Stimulated activated CD8-positive, alpha-beta memory T cell treated with anti-CD3 and anti-CD28 coated beads, Interleukin-4, amount 100 ng/mL, for 4 hours (primary cell): ENCODE measurements at regions not wholly inside any gene's neighbourhood (a gene's known extent, or its start where the extent isn't known, plus 50 kb on each side); places are given as distances from the start of the nearest gene placed in this dataset.
"Not testable (repeated sequence)": the region's sequence is repeated elsewhere in the genome, so short reads cannot be mapped to it uniquely, and the experiment has no call there.

Experiments used
- DNase-seq, 2 donors: peaks; one replicate each; pipeline ENCODE4 v3.0.0-alpha.2; 2020; ENCODE audit warnings: low read depth in 2 of 2, low spot score in 1 of 2

DNA sequence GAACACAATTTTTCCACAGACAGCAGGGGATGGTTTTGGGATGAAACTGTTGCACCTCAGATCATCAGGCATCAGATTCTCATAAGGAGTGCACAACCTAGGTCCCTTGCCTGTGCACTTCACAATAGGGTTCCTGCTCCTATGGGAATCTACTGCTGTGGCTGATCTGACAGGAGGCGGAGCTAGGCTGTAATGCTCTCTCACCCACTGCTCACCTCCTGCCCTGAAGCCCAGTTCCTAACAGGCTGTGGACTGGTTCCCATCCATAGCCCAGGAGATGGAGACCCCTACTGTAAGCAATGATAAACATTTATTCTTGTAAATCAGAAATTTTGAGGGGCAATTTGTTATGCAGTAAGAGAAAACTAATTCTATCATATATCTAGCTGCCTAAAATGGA lies 1234.7 kb downstream of the SLITRK1 start:
- no peak for DNase-seq

DNA sequence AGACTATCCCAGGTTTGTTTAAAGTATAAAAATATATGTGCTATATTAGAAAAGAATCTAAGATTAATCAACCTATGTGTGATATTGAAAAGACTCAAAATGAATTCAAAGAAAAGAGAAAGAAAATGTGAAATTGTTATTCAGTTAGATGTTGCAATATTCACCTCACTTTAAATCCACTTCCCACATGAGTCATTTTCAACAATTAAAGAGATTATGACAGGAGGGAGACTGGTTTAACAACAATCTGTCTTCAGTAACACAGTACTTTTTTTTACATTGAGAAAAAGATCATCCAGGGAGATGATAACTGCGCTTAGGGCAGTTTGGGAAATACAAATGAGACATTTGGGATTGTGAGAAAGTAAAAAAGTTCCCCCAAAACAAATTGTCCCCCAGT lies 1246.2 kb downstream of the SLITRK1 start:
- DNase-seq, result no peak

DNA sequence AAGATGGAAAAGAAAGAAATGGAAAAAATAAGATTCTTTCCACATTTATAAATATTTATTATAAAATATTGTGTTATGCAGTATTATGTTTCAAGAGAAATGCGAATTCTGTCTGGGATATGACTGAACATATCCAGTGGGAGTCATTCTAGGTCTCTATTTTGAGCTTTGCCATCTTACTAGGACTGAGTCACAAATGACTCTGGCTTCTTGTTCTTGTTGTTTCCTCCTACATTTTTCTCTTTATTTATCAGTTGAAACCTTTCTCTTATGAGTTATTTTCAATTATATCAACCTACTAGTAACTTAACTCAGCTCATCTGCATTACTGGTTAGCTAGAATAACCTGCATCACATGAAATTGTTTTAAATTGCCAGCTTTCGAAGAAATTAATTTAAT lies 1247.3 kb downstream of the SLITRK1 start:
- no peak for DNase-seq

DNA sequence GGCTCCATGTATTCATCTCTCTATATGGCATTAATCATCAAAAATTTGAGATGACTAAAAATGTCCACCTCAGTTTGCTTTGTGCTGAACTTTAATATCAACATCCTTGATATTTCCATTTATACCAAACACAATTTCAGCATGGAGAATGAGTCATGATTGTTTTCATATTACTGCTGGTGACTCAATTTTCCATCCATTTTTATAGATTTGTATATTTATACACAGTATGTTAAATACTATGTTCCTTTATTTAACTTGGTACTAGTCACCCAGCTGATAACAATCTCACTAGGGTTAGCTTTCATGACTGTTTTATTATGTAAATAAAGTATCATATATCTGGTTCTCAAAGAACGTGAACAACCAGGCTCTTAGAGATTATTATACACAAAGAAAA lies 1255.1 kb downstream of the SLITRK1 start:
- DNase-seq, result no peak

DNA sequence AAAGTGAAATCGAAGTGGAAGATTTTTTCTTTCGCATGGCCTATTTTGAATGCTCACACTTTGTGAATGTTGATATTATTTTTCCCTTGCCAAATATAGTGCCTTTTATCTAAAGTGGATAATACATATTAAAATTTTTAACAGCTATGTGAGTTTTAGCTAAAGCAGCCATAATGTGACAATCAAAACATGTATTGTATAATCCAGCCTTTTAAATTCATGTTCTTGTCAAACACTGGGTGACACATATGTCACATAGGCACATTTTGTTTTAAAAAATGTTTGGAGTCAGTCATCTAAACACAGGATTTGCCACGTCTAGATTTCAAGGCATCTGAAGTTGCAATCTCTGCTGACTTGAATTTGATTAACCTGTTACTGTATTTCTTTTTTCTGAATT lies 1256.6 kb downstream of the SLITRK1 start:
- no peak for DNase-seq

DNA sequence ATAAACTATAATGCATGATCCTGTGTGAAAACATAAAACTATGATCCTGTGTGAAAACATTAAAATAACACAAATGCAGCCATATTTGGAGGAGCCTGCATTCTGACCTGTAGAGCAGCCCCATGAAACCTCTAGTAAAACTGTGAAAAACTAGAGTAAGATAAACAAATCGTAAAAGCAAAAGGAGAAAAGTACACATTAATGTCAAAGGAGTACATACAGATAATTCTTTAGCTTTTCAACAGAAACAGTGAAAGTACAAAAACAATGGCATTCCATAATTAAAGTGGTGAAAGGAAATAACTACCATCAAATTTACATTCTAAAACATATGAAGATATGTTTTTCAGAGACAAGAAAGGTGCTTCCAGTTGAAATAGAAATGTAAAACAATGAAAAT lies 1267.2 kb downstream of the SLITRK1 start:
- no peak for DNase-seq

DNA sequence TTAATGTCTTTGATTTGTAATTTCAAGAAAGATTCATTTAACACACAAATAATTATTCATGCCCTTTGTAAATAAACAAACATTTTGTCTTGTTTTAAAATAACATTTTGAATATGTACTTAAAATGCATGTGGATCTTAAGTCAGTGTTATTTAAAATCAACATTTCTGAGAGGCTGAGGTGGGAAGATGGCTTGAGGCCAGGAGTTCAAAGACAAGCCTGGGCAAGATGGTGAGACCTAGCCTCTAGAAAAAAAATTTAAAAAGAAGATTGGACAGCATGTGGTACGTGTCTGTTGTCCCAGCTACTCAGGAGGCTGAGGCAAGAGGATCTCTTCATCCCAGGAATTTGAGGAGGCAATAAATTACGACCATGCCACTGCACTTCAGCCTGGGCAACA lies 1268.2 kb downstream of the SLITRK1 start:
- no peak for DNase-seq

DNA sequence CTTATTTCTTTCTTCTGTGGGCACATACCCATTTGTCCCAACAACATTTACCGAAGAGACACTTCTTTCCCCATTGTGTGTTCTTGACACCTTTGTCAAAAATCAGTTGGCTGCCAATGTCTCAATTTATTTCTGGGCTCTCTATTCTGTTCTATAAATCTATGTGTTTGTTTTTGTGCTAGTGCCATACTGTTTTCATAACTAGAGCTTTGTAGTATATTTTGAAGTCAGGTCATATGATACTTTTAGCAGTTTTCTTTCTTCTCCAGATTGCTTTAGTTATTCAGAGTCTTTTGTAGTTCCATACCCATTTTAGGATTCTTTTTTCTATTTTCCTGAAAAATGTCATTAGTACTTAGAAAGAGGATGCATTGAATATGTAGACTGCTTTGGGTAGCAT lies 1276.3 kb downstream of the SLITRK1 start:
- no peak for DNase-seq

DNA sequence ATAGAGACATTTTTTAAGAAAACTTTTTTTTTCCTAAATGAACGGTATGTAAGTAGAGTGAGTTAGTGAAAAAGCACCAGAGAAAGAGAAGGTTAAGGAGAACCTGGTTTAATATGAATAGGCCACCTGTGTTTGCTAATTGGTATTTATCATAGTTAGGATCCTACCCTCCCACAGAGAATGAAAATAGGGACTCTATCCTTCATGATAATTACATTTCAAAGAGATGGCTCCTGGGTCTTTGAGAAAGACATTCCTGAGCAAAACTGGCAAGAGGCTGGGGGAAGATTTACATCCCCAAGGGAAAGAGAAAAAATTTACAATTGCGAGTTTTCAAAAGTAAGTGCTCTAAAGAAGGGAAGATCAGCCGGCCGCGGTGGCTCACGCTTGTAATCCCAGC lies 1284.5 kb downstream of the SLITRK1 start:
- no peak for DNase-seq

DNA sequence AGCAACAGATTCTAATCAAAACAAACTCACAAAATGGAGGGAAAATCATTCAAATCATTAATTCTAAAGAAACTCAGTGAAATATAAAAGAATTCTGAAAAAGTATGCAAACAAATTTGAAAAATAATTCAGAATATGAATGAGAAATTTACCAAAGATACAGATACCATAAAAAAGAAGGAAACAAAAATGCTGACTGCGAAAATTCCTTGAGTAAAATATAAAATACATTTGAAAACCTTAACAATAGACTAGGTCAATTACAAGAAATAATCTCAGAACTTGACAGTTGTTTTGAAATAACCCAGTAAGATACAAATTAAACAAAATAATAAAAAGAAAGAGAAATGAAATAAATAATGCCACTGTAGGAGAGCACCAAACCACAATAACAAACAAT lies 1289.0 kb downstream of the SLITRK1 start:
- no peak for DNase-seq

DNA sequence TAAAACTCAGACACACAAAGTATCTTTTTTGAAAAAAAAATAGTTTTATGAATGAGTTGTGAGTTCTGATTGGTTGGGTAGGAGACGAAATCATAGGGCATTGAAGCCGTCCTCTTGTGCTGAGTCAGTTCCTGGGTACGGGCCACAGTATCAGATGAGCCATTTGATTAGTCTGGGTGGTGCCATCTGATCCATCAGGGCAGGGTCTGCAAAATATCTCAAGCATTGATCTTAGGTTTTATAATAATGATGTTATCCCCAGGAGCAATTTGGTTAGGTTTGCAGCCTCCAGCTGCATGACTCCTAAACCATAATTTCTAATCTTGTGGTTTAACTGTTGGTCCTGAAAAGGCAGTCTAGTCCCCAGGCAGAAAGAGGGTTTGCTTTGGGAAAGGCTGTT lies 1310.6 kb downstream of the SLITRK1 start:
- DNase-seq, result no peak

DNA sequence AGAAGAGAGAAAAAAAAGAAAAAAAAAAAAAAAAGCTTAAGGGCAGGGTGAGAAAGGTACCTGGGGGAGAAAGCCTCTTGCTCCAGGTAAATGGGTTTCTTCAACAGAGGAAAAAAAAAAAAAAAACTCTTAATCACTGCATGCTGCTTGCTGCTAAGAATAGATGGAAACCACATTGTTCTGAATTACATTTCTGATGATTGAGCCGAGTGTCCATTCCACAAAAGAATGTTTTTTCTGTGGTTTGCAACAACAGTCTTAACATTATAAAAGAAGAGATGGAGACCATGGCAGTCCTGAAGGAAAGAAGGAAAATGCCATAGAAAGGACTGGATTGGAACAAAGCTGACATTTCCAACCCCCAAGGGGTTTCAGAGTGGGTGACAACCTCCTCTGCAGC lies 1312.7 kb downstream of the SLITRK1 start:
- no peak for DNase-seq

DNA sequence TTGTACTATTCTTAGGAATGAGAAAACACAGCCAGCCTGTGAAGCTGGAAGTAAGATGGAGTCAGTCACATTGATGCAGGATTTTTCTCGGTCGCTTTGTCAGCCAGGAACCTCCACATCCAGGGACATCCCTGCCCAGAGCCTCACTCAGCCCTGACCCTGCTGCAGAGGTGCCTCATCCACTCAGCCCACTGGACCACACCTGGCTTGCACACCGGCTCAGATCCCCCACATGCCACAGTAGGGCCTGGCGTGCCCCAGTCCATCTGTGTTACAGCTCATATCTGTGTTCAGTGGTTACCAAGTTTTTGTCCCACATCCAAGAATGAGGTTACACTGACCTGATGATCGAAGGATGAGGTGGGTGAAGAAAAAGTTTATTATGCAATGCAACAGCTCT lies 1315.4 kb downstream of the SLITRK1 start:
- no peak for DNase-seq

DNA sequence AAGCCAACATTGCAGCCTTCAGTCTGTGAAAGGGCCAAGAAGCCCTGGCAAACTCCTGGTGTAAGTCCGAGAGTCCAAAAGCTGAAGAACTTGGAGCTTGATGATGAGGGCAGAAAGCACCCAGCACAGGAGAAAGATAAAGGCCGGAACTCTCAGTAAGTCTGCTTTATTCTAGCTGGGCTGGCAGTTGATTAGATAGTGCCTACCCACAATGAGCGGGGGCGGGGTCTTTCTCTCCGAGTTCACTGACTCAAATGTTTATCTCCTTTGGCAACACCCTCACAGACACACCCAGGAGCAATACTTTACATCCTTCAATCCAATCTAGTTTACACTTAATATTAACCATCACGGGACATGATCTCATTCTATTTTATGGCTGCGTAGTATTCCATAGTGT lies 1317.1 kb downstream of the SLITRK1 start:
- no peak for DNase-seq

DNA sequence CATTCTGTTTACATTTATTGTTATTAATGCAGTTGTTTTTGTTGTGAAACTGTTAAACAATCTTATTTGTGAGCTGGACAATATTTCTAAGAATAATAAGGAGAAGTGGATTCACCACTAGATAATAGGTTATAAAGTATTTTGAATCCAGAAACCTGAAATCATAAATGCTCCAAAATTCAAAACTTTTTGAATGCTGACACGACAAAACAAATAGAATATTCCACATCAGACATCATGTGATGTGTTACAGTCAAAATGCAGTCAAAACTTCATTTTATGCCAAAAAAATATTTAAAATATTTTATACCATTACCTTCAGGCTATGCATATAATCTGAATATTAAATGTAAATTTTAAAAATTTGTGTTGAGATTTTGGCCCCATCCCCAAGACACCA lies 1321.4 kb downstream of the SLITRK1 start:
- DNase-seq, result no peak

DNA sequence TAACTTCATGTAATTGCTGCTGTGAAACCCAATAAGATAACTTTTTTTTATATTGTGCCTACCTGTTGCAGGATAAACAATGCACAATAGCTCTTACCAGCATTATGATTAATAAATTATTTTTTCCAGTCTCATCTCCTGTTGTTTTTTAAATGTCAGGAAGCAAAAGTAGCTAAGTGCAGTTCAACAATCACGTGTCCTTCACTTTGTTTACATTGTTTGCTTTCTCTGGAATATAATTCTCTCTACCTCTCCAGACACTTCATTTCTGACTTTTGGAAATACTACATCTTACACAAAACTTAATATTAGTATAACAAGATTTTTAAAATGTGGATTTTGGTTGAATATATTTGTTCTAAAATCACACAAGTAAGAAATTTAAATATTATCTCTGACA lies 1359.4 kb downstream of the SLITRK1 start:
- DNase-seq, result no peak

DNA sequence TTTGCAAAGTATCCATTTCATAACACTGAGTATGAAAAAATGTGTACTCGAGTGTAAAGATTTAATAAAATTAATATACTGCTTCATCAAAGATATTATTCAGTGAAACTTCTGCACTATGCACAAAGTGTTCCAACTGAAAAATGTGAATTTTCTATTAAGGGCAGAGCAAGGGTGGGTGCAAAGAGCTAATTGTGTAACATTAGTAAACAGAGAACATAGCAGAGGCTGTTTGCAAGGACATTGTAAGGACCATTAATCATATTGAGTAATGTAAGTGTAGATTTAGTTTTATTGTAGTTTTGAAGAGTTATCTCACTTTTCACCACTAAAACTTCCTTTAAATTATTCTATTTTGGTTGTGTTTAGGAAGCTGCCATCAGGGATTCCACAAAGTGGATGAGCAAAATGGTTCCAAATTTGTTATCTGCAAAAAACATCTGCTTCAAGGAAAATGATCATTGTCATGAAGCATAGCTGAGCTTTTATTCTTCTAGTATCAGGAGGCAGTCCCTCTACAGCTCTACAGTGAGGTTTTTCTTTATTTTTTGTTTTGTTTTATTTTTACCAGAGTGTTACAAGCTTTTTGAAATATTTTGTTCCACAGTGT lies 1375.4 kb downstream of the SLITRK1 start:
- no peak for DNase-seq

DNA sequence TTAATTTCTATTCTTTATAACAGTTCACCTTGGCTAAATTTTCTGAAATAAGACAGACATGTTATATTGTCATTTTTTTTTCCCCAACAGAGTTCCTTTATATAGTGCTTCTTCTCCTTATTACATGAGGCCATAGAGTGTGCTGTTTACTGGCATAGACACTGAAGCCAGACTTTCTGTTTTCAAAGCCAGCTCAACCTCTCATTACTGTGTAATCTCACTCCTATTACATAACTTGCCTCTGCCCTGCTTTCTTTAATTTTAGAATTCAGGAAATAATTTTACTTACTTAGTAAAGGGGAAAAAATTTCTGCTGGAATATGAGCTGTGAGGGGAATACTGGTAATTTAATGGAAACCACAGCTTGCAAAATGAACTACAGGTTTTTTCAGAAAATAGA lies 1380.4 kb downstream of the SLITRK1 start:
- no peak for DNase-seq

DNA sequence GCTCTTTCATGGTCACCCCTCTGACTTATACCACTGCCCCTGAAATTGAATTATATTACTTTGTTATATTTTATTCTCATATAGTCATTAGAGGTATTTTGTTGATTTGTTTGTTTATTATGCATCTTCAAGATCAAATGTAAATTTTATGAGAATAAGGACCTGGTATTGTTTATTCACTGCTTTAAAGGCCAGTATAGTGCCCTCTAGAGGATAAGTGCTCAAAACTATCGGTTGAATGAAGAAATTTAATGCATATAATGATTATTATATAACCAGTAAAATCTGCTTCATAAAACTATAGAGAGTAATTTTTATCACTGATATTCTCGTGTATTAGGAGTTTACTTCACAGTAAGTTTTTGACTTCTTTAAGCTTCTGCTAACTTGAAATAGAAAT lies 1401.9 kb downstream of the SLITRK1 start:
- DNase-seq, result no peak

DNA sequence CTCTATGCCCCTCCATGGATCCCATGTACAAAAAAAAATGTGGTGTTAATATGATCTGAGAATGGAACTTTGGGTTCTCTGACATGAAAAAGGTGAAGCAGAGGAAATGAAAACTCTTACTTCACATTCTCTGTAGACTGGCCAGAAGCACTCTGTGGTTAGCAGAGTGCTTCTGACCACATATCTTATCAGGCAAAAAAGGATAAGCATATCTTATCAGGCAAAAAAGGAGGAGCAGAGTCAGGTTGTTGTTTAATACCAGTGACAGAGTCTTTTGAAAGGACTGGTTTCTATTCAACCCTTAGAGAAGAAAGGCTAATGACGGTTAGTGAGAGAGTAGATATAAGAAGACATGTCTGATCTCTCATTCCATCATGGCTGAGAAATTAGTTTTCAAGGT lies 1404.8 kb downstream of the SLITRK1 start:
- DNase-seq, result no peak

DNA sequence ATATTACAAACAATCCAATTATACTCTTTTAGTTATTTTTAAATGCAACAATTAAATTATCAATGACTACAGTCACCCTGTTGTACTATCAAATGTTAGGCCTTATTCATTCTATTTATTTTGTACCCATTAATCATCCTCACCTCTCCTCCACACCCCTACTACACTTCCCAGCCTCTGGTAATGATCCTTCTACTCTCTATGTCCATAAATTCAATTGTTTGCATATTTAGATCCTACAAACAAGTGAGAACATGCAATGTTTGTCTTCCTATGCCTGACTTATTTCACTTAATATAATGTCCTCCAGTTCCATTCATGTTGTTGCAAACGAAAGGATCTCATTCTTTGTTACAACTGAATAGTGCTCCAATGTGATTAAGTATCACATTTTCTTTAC lies 1414.6 kb downstream of the SLITRK1 start:
- no peak for DNase-seq

DNA sequence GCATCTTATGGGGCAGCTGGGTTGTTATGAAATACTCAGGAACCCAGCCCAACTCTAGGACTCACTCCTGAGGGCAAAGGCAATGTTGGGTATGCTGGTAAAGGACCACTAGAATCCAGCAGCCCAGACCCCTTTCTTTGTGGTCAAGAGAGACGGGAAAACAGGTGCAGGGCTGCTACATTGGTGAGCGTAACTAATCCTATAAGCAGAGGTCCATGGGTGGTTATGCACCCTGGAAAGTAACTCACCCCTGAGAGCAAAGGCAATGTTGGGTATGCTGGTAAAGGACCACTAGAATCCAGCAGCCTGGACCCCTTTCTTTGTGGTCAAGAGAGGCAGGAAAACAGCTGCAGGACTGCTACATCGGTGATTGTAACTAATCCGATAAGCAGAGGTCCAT lies 1422.7 kb downstream of the SLITRK1 start:
- not testable (repeated sequence) for DNase-seq

DNA sequence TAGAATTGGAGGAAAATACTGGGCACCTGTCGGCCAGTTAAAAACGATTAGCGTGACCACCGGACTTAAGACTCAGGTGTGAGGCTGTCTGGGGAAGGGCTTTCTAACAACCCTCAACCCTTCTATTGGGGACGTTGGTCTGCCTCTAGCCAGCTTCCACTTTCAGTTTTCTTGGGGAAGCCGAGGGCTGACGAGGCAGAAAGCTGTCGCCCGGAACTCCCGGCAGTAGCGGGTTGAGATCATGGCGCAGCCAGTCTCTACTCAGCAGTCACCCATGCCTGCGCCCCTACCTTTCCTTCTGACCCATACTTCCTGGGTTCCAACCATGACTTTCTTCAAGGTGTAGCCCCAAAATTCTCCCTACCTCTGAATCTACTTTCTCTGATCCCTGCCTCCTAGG lies 1424.1 kb downstream of the SLITRK1 start:
- DNase-seq, result no peak

DNA sequence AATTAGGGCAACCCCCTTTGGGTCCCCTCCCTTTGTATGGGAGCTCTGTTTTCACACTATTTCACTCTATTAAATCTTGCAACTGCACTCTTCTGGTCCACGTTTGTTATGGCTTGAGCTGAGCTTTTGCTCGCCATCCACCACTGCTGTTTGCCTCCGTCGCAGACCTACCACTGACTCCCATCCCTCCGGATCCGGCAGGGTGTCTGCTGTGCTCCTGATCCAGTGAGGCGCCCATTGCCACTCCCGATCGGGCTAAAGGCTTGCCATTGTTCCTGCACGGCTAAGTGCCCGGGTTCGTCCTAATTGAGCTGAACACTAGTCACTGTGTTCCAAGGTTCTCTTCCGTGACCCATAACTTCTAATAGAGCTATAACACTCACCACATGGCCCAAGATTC lies 1424.7 kb downstream of the SLITRK1 start:
- DNase-seq, result not testable (repeated sequence)
